ENCODE measurements at regions not wholly inside any gene's neighbourhood (a gene's known extent, or its start where the extent isn't known, plus 50 kb on each side); places are given as distances from the start of the nearest gene placed in this dataset.

GRCh38 chr2:22829791-22830190 is 555.2 kb upstream of the KLHL29 start:
- H3K4me3 ChIP-seq (ENCODE audit: low read length): no peak overlapping the region
- TF ChIP-seq CTCF (IDR thresholded peaks at IDR 0.05; ENCODE audit: insufficient read depth, low read depth, low read length, missing control alignments): no peak
- DNase-seq (ENCODE audit: low read depth): no peak

- DNase-seq (ENCODE audit: low read depth): no peak
- TF ChIP-seq CTCF (IDR thresholded peaks at IDR 0.05; ENCODE audit: insufficient read depth, low read depth, low read length, missing control alignments): no peak
- H3K4me3 ChIP-seq (ENCODE audit: low read length): no peak overlapping the region
These were observed 552.8 kb upstream of the KLHL29 start for GRCh38 chr2:22832196-22832595.

GRCh38 chr2:22838461-22838860 is 546.5 kb upstream of the KLHL29 start:
- TF ChIP-seq CTCF (IDR thresholded peaks at IDR 0.05; ENCODE audit: insufficient read depth, low read depth, low read length, missing control alignments): no peak
- DNase-seq (ENCODE audit: low read depth): no peak
- H3K4me3 ChIP-seq (ENCODE audit: low read length): no peak overlapping the region

- no peak overlapping the region for H3K4me3 ChIP-seq (ENCODE audit: low read length)
- DNase-seq (ENCODE audit: low read depth): no peak
- TF ChIP-seq CTCF (IDR thresholded peaks at IDR 0.05; ENCODE audit: insufficient read depth, low read depth, low read length, missing control alignments): no peak
These were observed 542.6 kb upstream of the KLHL29 start for GRCh38 chr2:22842205-22842869.

GRCh38 chr2:22843919-22844537 is 541.0 kb upstream of the KLHL29 start:
- no peak for TF ChIP-seq CTCF (IDR thresholded peaks at IDR 0.05; ENCODE audit: insufficient read depth, low read depth, low read length, missing control alignments)
- H3K4me3 ChIP-seq (ENCODE audit: low read length): no peak overlapping the region
- DNase-seq (ENCODE audit: low read depth): no peak

- TF ChIP-seq CTCF (IDR thresholded peaks at IDR 0.05; ENCODE audit: insufficient read depth, low read depth, low read length, missing control alignments): no peak
- no peak for DNase-seq (ENCODE audit: low read depth)
- no peak overlapping the region for H3K4me3 ChIP-seq (ENCODE audit: low read length)
These were observed 534.7 kb upstream of the KLHL29 start for GRCh38 chr2:22850310-22850709.

- no peak for TF ChIP-seq CTCF (IDR thresholded peaks at IDR 0.05; ENCODE audit: insufficient read depth, low read depth, low read length, missing control alignments)
- no peak for DNase-seq (ENCODE audit: low read depth)
- no peak overlapping the region for H3K4me3 ChIP-seq (ENCODE audit: low read length)
These were observed 530.4 kb upstream of the KLHL29 start for GRCh38 chr2:22854588-22854987.

All from epithelial cell of esophagus (primary cell).